Mesendoderm (in vitro differentiated cells): ENCODE measurements at regions not wholly inside any gene's neighbourhood (a gene's known extent, or its start where the extent isn't known, plus 50 kb on each side); places are given as distances from the start of the nearest gene placed in this dataset.
A peak's percentile ranks its signal among the peaks of the same experiment; 100 is the strongest.

ENCODE experiments used
- DNase-seq: peaks from one replicate; pipeline ENCODE4 v3.0.0; 2013
- H2AK5ac ChIP-seq: 2 replicates; pipeline ENCODE4 v1.6.1; 2013; ENCODE audit warnings: low read length, inconsistent platforms
- H2BK120ac ChIP-seq: 2 replicates; pipeline ENCODE4 v1.6.1; 2013; ENCODE audit warnings: low read depth, mild to moderate bottlenecking, low read length, moderate library complexity, mixed read lengths
- H2BK15ac ChIP-seq: replicated peaks from 2 replicates; pipeline ENCODE4 v1.6.1; 2013; ENCODE audit warnings: low read depth, mild to moderate bottlenecking, moderate library complexity
- H2BK5ac ChIP-seq: 2 replicates; pipeline ENCODE4 v1.6.1; 2013; ENCODE audit warnings: low read length, inconsistent platforms
- H3K18ac ChIP-seq: 2 replicates; pipeline ENCODE4 v1.6.1; 2013; ENCODE audit warnings: mild to moderate bottlenecking, low read length, mixed read lengths
- H3K23ac ChIP-seq: one replicate; pipeline ENCODE4 v1.6.1; 2013; ENCODE audit warnings: low read length
- H3K27ac ChIP-seq: 2 replicates; pipeline ENCODE4 v1.5.1; 2013; ENCODE audit warnings: low read depth, mild to moderate bottlenecking, inconsistent platforms, low read length, moderate library complexity
- H3K27me3 ChIP-seq: 2 replicates; pipeline ENCODE4 v1.6.1; 2013; ENCODE audit warnings: low read length, control low read depth, mild to moderate bottlenecking, inconsistent platforms; ENCODE audit not compliant: insufficient read depth, poor library complexity
- H3K36me3 ChIP-seq: 2 replicates; pipeline ENCODE4 v1.6.1; 2013; ENCODE audit warnings: low read length, inconsistent platforms; ENCODE audit not compliant: control insufficient read depth, insufficient read depth
- H3K4ac ChIP-seq: one replicate; pipeline ENCODE4 v1.6.1; 2013; ENCODE audit warnings: low read depth, mild to moderate bottlenecking, low read length, moderate library complexity
- H3K4me1 ChIP-seq: 2 replicates; pipeline ENCODE4 v1.6.1; 2013; ENCODE audit warnings: low read depth, low read length, inconsistent platforms; ENCODE audit not compliant: control insufficient read depth
- H3K4me2 ChIP-seq: 2 replicates; pipeline ENCODE4 v1.6.1; 2013; ENCODE audit warnings: low read length
- H3K4me3 ChIP-seq: 2 replicates; pipeline ENCODE4 v1.5.1; 2013; ENCODE audit warnings: mild to moderate bottlenecking, low read length
- H3K56ac ChIP-seq: one replicate; pipeline ENCODE4 v1.6.1; 2013; ENCODE audit warnings: low read length
- H3K79me1 ChIP-seq: 2 replicates; pipeline ENCODE4 v1.6.1; 2013; ENCODE audit warnings: low read length, inconsistent platforms
- H3K79me2 ChIP-seq: 2 replicates; pipeline ENCODE4 v1.6.1; 2013; ENCODE audit warnings: mild to moderate bottlenecking, low read length; ENCODE audit not compliant: control insufficient read depth, insufficient read depth
- H3K9ac ChIP-seq: 2 replicates; pipeline ENCODE4 v1.6.1; 2013; ENCODE audit warnings: low read length, inconsistent platforms
- H4K5ac ChIP-seq: one replicate; pipeline ENCODE4 v1.6.1; 2013; ENCODE audit warnings: low read length
- H4K8ac ChIP-seq: one replicate; pipeline ENCODE4 v1.6.1; 2013; ENCODE audit warnings: low read depth, mild to moderate bottlenecking, control low read depth, low read length, moderate library complexity
- WGBS: extraction: QIAGEN DNeasy Blood & Tissue Kit; methylation state at CpG from one replicate; pipeline ENCODE4 v1.1.7; 2013; ENCODE audit warnings: low lambda C conversion rate, missing lambda C conversion rate; ENCODE audit not compliant: insufficient coverage; ENCODE audit errors: extremely low coverage; 5-methylcytosine and 5-hydroxymethylcytosine counted together

- Histone ChIP-seq H2BK15ac (no peak overlapping the region), H3K36me3 (no peaks in the 10 kb centered on the region), H3K4me3 (no peak overlapping the region), H3K27ac (no peak overlapping the region), H3K4me2 (no peak overlapping the region), H2BK5ac (no peak overlapping the region), H3K18ac (no peak overlapping the region), H3K56ac (no peak overlapping the region), H3K9ac (no peak overlapping the region), H3K27me3 (no peaks in the 10 kb centered on the region), H4K8ac (no peak overlapping the region), H3K4me1 (no peaks in the 10 kb centered on the region), H3K79me1 (no peaks in the 10 kb centered on the region), H2AK5ac (no peak overlapping the region), H2BK120ac (no peak overlapping the region), H3K23ac (no peak overlapping the region), H3K4ac (no peak overlapping the region), H4K5ac (no peak overlapping the region), H3K79me2 (no peaks in the 10 kb centered on the region)
- DNase-seq = no peak
- WGBS = no CpG with 5 or more reads among the region's 7 CpGs
Measured at GRCh38 chr3:194197396-194197960, 61.5 kb downstream of the HES1 start.

GRCh38 chr3:194197981-194198695 lies 62.2 kb downstream of the HES1 start:
- H3K79me1 ChIP-seq = no peaks in the 10 kb centered on the region
- no peaks in the 10 kb centered on the region for H3K27me3 ChIP-seq
- no CpG with 5 or more reads among the region's 9 CpGs for WGBS
- no peak overlapping the region for H3K4ac ChIP-seq
- H3K9ac ChIP-seq = no peak overlapping the region
- H2BK15ac ChIP-seq = no peak overlapping the region
- H2BK5ac ChIP-seq = no peak overlapping the region
- no peak overlapping the region for H4K5ac ChIP-seq
- H3K18ac ChIP-seq = no peak overlapping the region
- no peaks in the 10 kb centered on the region for H3K36me3 ChIP-seq
- no peak overlapping the region for H3K27ac ChIP-seq
- no peak overlapping the region for H3K4me2 ChIP-seq
- H4K8ac ChIP-seq = no peak overlapping the region
- H3K4me3 ChIP-seq = no peak overlapping the region
- no peaks in the 10 kb centered on the region for H3K79me2 ChIP-seq
- H2AK5ac ChIP-seq = no peak overlapping the region
- no peaks in the 10 kb centered on the region for H3K4me1 ChIP-seq
- no peak overlapping the region for H3K56ac ChIP-seq
- no peak overlapping the region for H2BK120ac ChIP-seq
- no peak overlapping the region for H3K23ac ChIP-seq
- no peak for DNase-seq

GRCh38 chr3:194198938-194199337 lies 63.0 kb downstream of the HES1 start:
- no peak overlapping the region for H4K5ac ChIP-seq
- H3K4ac ChIP-seq = no peak overlapping the region
- H3K9ac ChIP-seq = no peak overlapping the region
- no peaks in the 10 kb centered on the region for H3K27me3 ChIP-seq
- H2BK5ac ChIP-seq = no peak overlapping the region
- no peak overlapping the region for H3K27ac ChIP-seq
- H3K4me2 ChIP-seq = no peak overlapping the region
- DNase-seq = no peak
- H3K79me2 ChIP-seq = no peaks in the 10 kb centered on the region
- no peak overlapping the region for H3K4me3 ChIP-seq
- H4K8ac ChIP-seq = no peak overlapping the region
- H3K56ac ChIP-seq = no peak overlapping the region
- H2BK120ac ChIP-seq = no peak overlapping the region
- WGBS = no CpG with 5 or more reads among the region's 3 CpGs
- H3K23ac ChIP-seq = no peak overlapping the region
- H2BK15ac ChIP-seq = no peak overlapping the region
- H2AK5ac ChIP-seq = no peak overlapping the region
- no peaks in the 10 kb centered on the region for H3K79me1 ChIP-seq
- no peaks in the 10 kb centered on the region for H3K36me3 ChIP-seq
- no peak overlapping the region for H3K18ac ChIP-seq
- no peaks in the 10 kb centered on the region for H3K4me1 ChIP-seq

- H3K79me1 ChIP-seq = no peaks in the 10 kb centered on the region
- H3K36me3 ChIP-seq = no peaks in the 10 kb centered on the region
- H3K27me3 ChIP-seq = no peaks in the 10 kb centered on the region
- H3K79me2 ChIP-seq = no peaks in the 10 kb centered on the region
- H4K8ac ChIP-seq = no peak overlapping the region
- H3K27ac ChIP-seq = no peak overlapping the region
- H3K4me1 ChIP-seq = no peaks in the 10 kb centered on the region
- H2BK5ac ChIP-seq = no peak overlapping the region
- H3K9ac ChIP-seq = no peak overlapping the region
- DNase-seq = no peak
- H2BK15ac ChIP-seq = no peak overlapping the region
- H3K18ac ChIP-seq = no peak overlapping the region
- H3K56ac ChIP-seq = peak overlapping the region; percentile 18
- no CpG with 5 or more reads among the region's 6 CpGs for WGBS
- no peak overlapping the region for H2AK5ac ChIP-seq
- H3K23ac ChIP-seq = no peak overlapping the region
- H3K4me3 ChIP-seq = no peak overlapping the region
- H3K4me2 ChIP-seq = no peak overlapping the region
- H4K5ac ChIP-seq = no peak overlapping the region
- H2BK120ac ChIP-seq = no peak overlapping the region
- no peak overlapping the region for H3K4ac ChIP-seq
Measured at GRCh38 chr3:194200422-194201081, 64.6 kb downstream of the HES1 start.

- no peak overlapping the region for H4K5ac ChIP-seq
- no peak for DNase-seq
- H3K36me3 ChIP-seq = no peaks in the 10 kb centered on the region
- no peak overlapping the region for H3K4me3 ChIP-seq
- no peak overlapping the region for H3K18ac ChIP-seq
- H2BK15ac ChIP-seq = no peak overlapping the region
- H3K4me1 ChIP-seq = no peaks in the 10 kb centered on the region
- no peak overlapping the region for H2BK120ac ChIP-seq
- no CpG with 5 or more reads among the region's 6 CpGs for WGBS
- peak overlapping the region; percentile 95 for H2AK5ac ChIP-seq
- H3K79me1 ChIP-seq = no peaks in the 10 kb centered on the region
- H3K27ac ChIP-seq = no peak overlapping the region
- H3K79me2 ChIP-seq = no peaks in the 10 kb centered on the region
- no peak overlapping the region for H3K9ac ChIP-seq
- no peak overlapping the region for H3K4me2 ChIP-seq
- no peak overlapping the region for H3K4ac ChIP-seq
- H3K56ac ChIP-seq = peak overlapping the region; percentile 30
- H3K23ac ChIP-seq = no peak overlapping the region
- peak overlapping the region; percentile 22 for H2BK5ac ChIP-seq
- H4K8ac ChIP-seq = no peak overlapping the region
- H3K27me3 ChIP-seq = no peaks in the 10 kb centered on the region
Measured at GRCh38 chr3:194201953-194202666, 66.2 kb downstream of the HES1 start.
